ENCODE measurements at regions not wholly inside any gene's neighbourhood (a gene's known extent, or its start where the extent isn't known, plus 50 kb on each side); places are given as distances from the start of the nearest gene placed in this dataset.

DNA sequence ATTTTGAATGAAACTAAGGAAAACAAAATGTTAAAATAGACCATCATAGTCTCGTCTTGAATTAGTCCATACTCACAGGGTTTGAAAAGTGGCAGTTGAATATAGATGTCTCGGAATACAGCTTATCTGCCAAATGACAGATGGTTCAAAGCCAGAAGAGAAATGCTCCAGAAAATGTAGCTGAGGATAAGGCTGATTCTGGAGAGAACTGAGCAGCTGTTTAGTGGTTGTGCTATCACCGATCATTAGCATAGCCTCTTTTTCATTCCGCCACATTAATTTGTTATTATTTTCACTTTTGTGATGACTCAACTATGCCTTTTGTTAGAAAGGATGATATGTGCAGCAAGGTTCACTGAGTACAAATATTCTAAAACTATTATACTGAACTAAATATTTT, 390.2 kb upstream of the MAN1A1 start:
- Histone ChIP-seq H3K9me3 (no peaks in the 10 kb centered on the region), H3F3A (replicated peaks; ENCODE audit: insufficient read depth) (no peaks in the 10 kb centered on the region), H3K27me3 (ENCODE audit: insufficient read depth) (no peaks in the 10 kb centered on the region), H3K4me3 (ENCODE audit: low read depth in 2 of 2, low read length in 1 of 2) (no peak overlapping the region), H3K4me1 (ENCODE audit: control insufficient read depth in 1 of 2, insufficient read depth in 2 of 2, low read depth in 1 of 2, low read length in 1 of 2) (peaks cover 0 to 4% of the 10 kb centered on the region in 2 experiments; a peak in 1 of 4 replicates), H3K4me2 (no peak overlapping the region), H3K27ac (ENCODE audit: low read depth in 2 of 2, low read length in 1 of 2) (no peak overlapping the region), H4K20me1 (ENCODE audit: insufficient read depth) (no peaks in the 10 kb centered on the region), H3K9me2 (no peaks in the 10 kb centered on the region), H2AFZ (ENCODE audit: low read depth) (no peak overlapping the region), H3K9ac (no peak overlapping the region), H3K79me2 (ENCODE audit: insufficient read depth) (no peaks in the 10 kb centered on the region), H3K36me3 (replicated peaks in 1 of 2; ENCODE audit: control insufficient read depth in 1 of 2, insufficient read depth in 2 of 2, low read length in 1 of 2) (no peaks in the 10 kb centered on the region)
- WGBS (ENCODE audit: low lambda C conversion rate) = 85% methylated on average over 4 of the region's 4 CpGs
- POLR2A ChIA-PET = no interaction called here
- CTCF ChIA-PET = interaction anchor here (0.9 to 1.4 kb wide), 4 partner anchors 291 to 1088 kb away, joined by 3 to 7 read pairs (median 3); no protein-coding TSS in a partner anchor
- no peak for DNase-seq
- TF ChIP-seq MXI1 (IDR thresholded peaks at IDR 0.05; ENCODE audit: low read depth, low read length) (no peak), TAF1 (IDR thresholded peaks at IDR 0.05; ENCODE audit: borderline replicate concordance, low read depth, low read length) (no peak)
- TF ChIP-seq, protein P1, sequence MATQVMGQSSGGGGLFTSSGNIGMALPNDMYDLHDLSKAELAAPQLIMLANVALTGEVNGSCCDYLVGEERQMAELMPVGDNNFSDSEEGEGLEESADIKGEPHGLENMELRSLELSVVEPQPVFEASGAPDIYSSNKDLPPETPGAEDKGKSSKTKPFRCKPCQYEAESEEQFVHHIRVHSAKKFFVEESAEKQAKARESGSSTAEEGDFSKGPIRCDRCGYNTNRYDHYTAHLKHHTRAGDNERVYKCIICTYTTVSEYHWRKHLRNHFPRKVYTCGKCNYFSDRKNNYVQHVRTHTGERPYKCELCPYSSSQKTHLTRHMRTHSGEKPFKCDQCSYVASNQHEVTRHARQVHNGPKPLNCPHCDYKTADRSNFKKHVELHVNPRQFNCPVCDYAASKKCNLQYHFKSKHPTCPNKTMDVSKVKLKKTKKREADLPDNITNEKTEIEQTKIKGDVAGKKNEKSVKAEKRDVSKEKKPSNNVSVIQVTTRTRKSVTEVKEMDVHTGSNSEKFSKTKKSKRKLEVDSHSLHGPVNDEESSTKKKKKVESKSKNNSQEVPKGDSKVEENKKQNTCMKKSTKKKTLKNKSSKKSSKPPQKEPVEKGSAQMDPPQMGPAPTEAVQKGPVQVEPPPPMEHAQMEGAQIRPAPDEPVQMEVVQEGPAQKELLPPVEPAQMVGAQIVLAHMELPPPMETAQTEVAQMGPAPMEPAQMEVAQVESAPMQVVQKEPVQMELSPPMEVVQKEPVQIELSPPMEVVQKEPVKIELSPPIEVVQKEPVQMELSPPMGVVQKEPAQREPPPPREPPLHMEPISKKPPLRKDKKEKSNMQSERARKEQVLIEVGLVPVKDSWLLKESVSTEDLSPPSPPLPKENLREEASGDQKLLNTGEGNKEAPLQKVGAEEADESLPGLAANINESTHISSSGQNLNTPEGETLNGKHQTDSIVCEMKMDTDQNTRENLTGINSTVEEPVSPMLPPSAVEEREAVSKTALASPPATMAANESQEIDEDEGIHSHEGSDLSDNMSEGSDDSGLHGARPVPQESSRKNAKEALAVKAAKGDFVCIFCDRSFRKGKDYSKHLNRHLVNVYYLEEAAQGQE (IDR thresholded peaks at IDR 0.05; ENCODE audit: low read depth, low read length) = no peak

DNA sequence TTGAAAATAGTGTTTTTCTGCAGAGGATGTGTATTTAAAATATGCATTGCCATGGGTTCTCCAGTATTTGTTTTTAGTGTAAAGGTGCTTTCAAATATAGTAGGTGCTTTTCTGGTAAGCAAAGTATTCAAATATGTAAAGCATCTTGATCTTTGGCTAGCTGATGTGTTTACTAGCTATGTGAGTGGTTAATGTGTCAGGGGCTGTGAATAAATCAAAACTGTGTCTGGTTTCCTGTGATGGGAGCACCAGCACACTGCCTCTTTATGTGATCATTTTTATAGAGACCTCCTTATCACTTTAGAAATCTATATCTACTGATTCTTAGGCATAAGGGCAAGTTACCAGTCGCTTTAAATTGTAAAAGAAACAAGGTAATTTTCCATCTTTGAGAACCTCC, 388.9 kb upstream of the MAN1A1 start:
- CTCF ChIA-PET = interaction anchor here (0.9 to 1.2 kb wide), 2 partner anchors 290 to 607 kb away, joined by 3 read pairs; no protein-coding TSS in a partner anchor
- Histone ChIP-seq H3K27me3 (ENCODE audit: insufficient read depth) (no peaks in the 10 kb centered on the region), H3K4me3 (ENCODE audit: low read depth in 2 of 2, low read length in 1 of 2) (no peak overlapping the region), H3K9me2 (no peaks in the 10 kb centered on the region), H3K36me3 (replicated peaks in 1 of 2; ENCODE audit: control insufficient read depth in 1 of 2, insufficient read depth in 2 of 2, low read length in 1 of 2) (no peaks in the 10 kb centered on the region), H4K20me1 (ENCODE audit: insufficient read depth) (no peaks in the 10 kb centered on the region), H3F3A (replicated peaks; ENCODE audit: insufficient read depth) (no peaks in the 10 kb centered on the region), H2AFZ (ENCODE audit: low read depth) (no peak overlapping the region), H3K9me3 (no peaks in the 10 kb centered on the region), H3K4me2 (no peak overlapping the region), H3K9ac (no peak overlapping the region), H3K79me2 (ENCODE audit: insufficient read depth) (no peaks in the 10 kb centered on the region), H3K4me1 (ENCODE audit: control insufficient read depth in 1 of 2, insufficient read depth in 2 of 2, low read depth in 1 of 2, low read length in 1 of 2) (peaks cover 0 to 4% of the 10 kb centered on the region in 2 experiments; a peak in 1 of 4 replicates), H3K27ac (ENCODE audit: low read depth in 2 of 2, low read length in 1 of 2) (no peak overlapping the region)
- POLR2A ChIA-PET = no interaction called here
- DNase-seq = no peak
- WGBS (ENCODE audit: low lambda C conversion rate) = 41% methylated on average over 1 of the region's 1 CpG
- no peak for TF ChIP-seq IRF3 (IDR thresholded peaks at IDR 0.05; ENCODE audit: low read depth, low read length)
- no peak for TF ChIP-seq SIN3A (IDR thresholded peaks at IDR 0.05; ENCODE audit: borderline replicate concordance, low read depth, low read length)
- TF ChIP-seq CHD2 (IDR thresholded peaks at IDR 0.05; ENCODE audit: low read length, partially characterized antibody) = no peak
- no peak for TF ChIP-seq USF2 (IDR thresholded peaks at IDR 0.05; ENCODE audit: borderline replicate concordance, low read depth, low read length)
- no peak for TF ChIP-seq CTCF (IDR thresholded peaks at IDR 0.05)
- TF ChIP-seq GABPA (IDR thresholded peaks at IDR 0.05; ENCODE audit: low read depth) = no peak
- TF ChIP-seq TEAD4 (IDR thresholded peaks at IDR 0.05; ENCODE audit: borderline replicate concordance, insufficient read depth) = no peak
- peak; percentile 67 for TF ChIP-seq PBX3 (IDR thresholded peaks at IDR 0.05)
- TF ChIP-seq RFX5 (IDR thresholded peaks at IDR 0.05; ENCODE audit: low read length) = no peak
- TF ChIP-seq YY1 (IDR thresholded peaks at IDR 0.05; ENCODE audit: low read depth) = no peak
- TF ChIP-seq TAF1 (IDR thresholded peaks at IDR 0.05; ENCODE audit: borderline replicate concordance, low read depth, low read length) = no peak
- TF ChIP-seq POLR2AphosphoS5 (IDR thresholded peaks at IDR 0.05; ENCODE audit: low read depth, low read length) = no peak
- no peak for TF ChIP-seq MAX (IDR thresholded peaks at IDR 0.05; ENCODE audit: low read depth)
